ENCODE measurements at regions not wholly inside any gene's neighbourhood (a gene's known extent, or its start where the extent isn't known, plus 50 kb on each side); places are given as distances from the start of the nearest gene placed in this dataset.

DNA sequence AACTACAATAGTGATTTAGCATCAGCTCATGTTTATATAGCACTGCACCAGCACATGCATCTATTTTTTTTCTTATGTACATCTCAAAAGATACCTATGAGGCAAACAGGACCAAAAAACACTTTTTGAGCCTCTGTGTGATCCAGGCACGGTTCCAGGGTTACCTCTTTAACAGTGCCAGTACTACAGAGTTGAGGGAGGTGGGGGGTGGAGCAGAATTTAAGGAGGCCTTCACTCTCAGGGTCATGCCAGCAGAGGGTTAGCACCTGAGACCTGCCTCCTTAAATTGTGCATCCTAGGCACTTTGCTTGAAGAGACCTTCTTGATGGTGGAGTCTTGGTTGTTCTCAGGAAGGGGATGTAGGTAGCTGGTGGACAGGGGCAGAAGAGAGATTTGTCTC lies 150.3 kb upstream of the TBL1XR1 start:
- DNase-seq (ENCODE audit: low read depth, low spot score): no peak
- H3K4me3 ChIP-seq (ENCODE audit: low read depth, low read length): no peak overlapping the region
- in situ Hi-C loops (cut with HindIII; ENCODE audit: low sequenced_read_pairs): no loop called here
- TF ChIP-seq CTCF (IDR thresholded peaks at IDR 0.05; ENCODE audit: low read depth, low read length): no peak

- no peak for TF ChIP-seq CTCF (IDR thresholded peaks at IDR 0.05; ENCODE audit: low read depth, low read length)
- H3K4me3 ChIP-seq (ENCODE audit: low read depth, low read length): no peak overlapping the region
- in situ Hi-C loops (cut with HindIII; ENCODE audit: low sequenced_read_pairs): no loop called here
- DNase-seq (ENCODE audit: low read depth, low spot score): no peak
These were observed 151.7 kb upstream of the TBL1XR1 start for GRCh38 chr3:177348974-177349373.

DNA sequence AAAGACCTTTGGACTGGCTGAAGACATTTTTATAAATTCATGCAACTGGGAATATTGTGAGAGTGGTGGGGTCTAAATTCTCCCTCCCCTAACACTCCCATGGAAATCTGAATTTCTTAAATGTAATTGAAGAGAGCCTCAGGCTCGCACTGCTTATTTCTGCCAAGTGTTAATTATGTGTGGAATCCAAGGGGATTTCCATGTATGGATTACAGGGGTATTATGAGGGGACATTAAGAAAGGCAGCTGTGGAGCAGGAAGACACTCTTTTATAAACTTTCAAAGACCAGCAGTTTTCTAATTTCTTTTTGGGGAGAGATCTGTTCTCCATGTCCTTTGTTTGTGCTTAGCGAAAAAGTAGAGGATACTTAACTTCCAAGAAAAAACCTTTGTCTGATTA lies 152.1 kb upstream of the TBL1XR1 start:
- DNase-seq (ENCODE audit: low read depth, low spot score): no peak
- TF ChIP-seq CTCF (IDR thresholded peaks at IDR 0.05; ENCODE audit: low read depth, low read length): no peak
- in situ Hi-C loops (cut with HindIII; ENCODE audit: low sequenced_read_pairs): no loop called here
- H3K4me3 ChIP-seq (ENCODE audit: low read depth, low read length): no peak overlapping the region

GRCh38 chr3:177350121-177350520 lies 152.8 kb upstream of the TBL1XR1 start:
- no peak for DNase-seq (ENCODE audit: low read depth, low spot score)
- no peak overlapping the region for H3K4me3 ChIP-seq (ENCODE audit: low read depth, low read length)
- in situ Hi-C loops (cut with HindIII; ENCODE audit: low sequenced_read_pairs): no loop called here
- TF ChIP-seq CTCF (IDR thresholded peaks at IDR 0.05; ENCODE audit: low read depth, low read length): no peak

DNA sequence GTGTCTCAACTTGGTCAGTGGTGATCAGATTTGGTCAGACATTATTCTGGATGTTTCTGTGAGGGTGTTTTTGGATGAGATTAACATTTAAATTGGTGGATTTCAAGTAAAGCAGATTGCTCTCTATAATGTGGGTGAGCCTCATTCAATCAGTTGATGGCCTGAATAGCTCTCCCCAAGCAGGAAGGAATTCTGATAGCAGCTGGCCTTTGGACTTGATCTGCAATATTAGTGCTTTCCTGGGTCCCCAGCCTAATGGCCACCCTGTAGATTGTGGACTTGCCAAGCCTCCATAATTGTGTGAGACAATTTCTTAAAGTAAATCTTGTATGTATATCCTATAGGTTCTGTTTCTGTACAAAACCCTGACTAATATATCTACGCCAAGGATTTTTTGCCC lies 153.9 kb upstream of the TBL1XR1 start:
- in situ Hi-C loops (cut with HindIII; ENCODE audit: low sequenced_read_pairs): no loop called here

GRCh38 chr3:177351757-177352158 lies 154.5 kb upstream of the TBL1XR1 start:
- in situ Hi-C loops (cut with HindIII; ENCODE audit: low sequenced_read_pairs): no loop called here
- DNase-seq (ENCODE audit: low read depth, low spot score): no peak
- no peak overlapping the region for H3K4me3 ChIP-seq (ENCODE audit: low read depth, low read length)
- no peak for TF ChIP-seq CTCF (IDR thresholded peaks at IDR 0.05; ENCODE audit: low read depth, low read length)

More for the DNA sequence above, 153.9 kb upstream of the TBL1XR1 start:
- no peak for TF ChIP-seq CTCF (IDR thresholded peaks at IDR 0.05; ENCODE audit: low read depth, low read length)
- H3K4me3 ChIP-seq (ENCODE audit: low read depth, low read length): no peak overlapping the region
- DNase-seq (ENCODE audit: low read depth, low spot score): no peak

- H3K4me3 ChIP-seq (ENCODE audit: low read depth, low read length): no peak overlapping the region
- TF ChIP-seq CTCF (IDR thresholded peaks at IDR 0.05; ENCODE audit: low read depth, low read length): no peak
- in situ Hi-C loops (cut with HindIII; ENCODE audit: low sequenced_read_pairs): no loop called here
- DNase-seq (ENCODE audit: low read depth, low spot score): no peak
These were observed 155.1 kb upstream of the TBL1XR1 start for GRCh38 chr3:177352424-177352823.

Data from astrocyte of the spinal cord (primary cell).